ENCODE measurements at regions not wholly inside any gene's neighbourhood (a gene's known extent, or its start where the extent isn't known, plus 50 kb on each side); places are given as distances from the start of the nearest gene placed in this dataset.
"Not testable (repeated sequence)": the region's sequence is repeated elsewhere in the genome, so short reads cannot be mapped to it uniquely, and the experiment has no call there.

GRCh38 chr9:64370344-64370743 is 914.7 kb downstream of the FOXD4L5 start:
- not testable (repeated sequence) for DNase-seq (ENCODE audit: low read depth in 2 of 3, low spot score in 1 of 3)

GRCh38 chr9:64369644-64370043 is 915.4 kb downstream of the FOXD4L5 start:
- not testable (repeated sequence) for DNase-seq (ENCODE audit: low read depth in 2 of 3, low spot score in 1 of 3)

GRCh38 chr9:64369114-64369513 is 915.9 kb downstream of the FOXD4L5 start:
- peak; percentile 68 to 74 (median 72) for DNase-seq (ENCODE audit: low read depth in 2 of 3, low spot score in 1 of 3)

- DNase-seq (ENCODE audit: low read depth in 2 of 3, low spot score in 1 of 3), result not testable (repeated sequence)
Observed at GRCh38 chr9:64368644-64368942, 916.4 kb downstream of the FOXD4L5 start.

- peak in 1 of 3 donors; percentile 0 for DNase-seq (ENCODE audit: low read depth in 2 of 3, low spot score in 1 of 3)
Observed at GRCh38 chr9:64367826-64368643, 917.0 kb downstream of the FOXD4L5 start.
